Neutrophil (primary cell): ENCODE measurements at regions not wholly inside any gene's neighbourhood (a gene's known extent, or its start where the extent isn't known, plus 50 kb on each side); places are given as distances from the start of the nearest gene placed in this dataset.
"Not testable (repeated sequence)": the region's sequence is repeated elsewhere in the genome, so short reads cannot be mapped to it uniquely, and the experiment has no call there.

Source experiments
- H3K27ac ChIP-seq: fragments of 200-600 bp; sonication (generic); 2 replicates; pipeline ENCODE4 v1.5.1; 2016; ENCODE audit warnings: mild to moderate bottlenecking, moderate library complexity
- H3K27me3 ChIP-seq: fragments of 200-600 bp; sonication (generic); 2 replicates; pipeline ENCODE4 v1.6.0; 2016; ENCODE audit warnings: mild to moderate bottlenecking
- H3K36me3 ChIP-seq: fragments of 200-600 bp; sonication (generic); 2 replicates; pipeline ENCODE4 v1.5.1; 2017
- H3K4me1 ChIP-seq, 2 experiments: fragments of 200-600 bp in 1 of 2; sonication (generic) in 1 of 2; 1 replicate in 1 of 2; 2 replicates in 1 of 2; pipeline versions ENCODE4 v1.5.1 to v1.6.1; 2013 to 2016; ENCODE audit warnings: low read depth in 1 of 2, low read length in 1 of 2, mild to moderate bottlenecking in 1 of 2, moderate library complexity in 1 of 2; ENCODE audit not compliant: control insufficient read depth in 1 of 2, insufficient read depth in 1 of 2
- H3K4me3 ChIP-seq, 2 experiments: fragments of 200-600 bp in 1 of 2; sonication (generic) in 1 of 2; 1 replicate in 1 of 2; 2 replicates in 1 of 2; pipeline ENCODE4 v1.5.1; 2013 to 2016; ENCODE audit warnings: low read depth in 1 of 2, low read length in 1 of 2, mild to moderate bottlenecking in 1 of 2, moderate library complexity in 1 of 2
- H3K9me3 ChIP-seq: fragments of 200-600 bp; sonication (generic); 2 replicates; pipeline ENCODE4 v1.5.1; 2016
- CTCF ChIP-seq: fragments of 200-600 bp; sonication (generic); IDR thresholded peaks from 2 replicates; pipeline ENCODE4 v1.5.1; 2016; ENCODE audit warnings: antibody characterized with exemption

GRCh38 chr3:94627689-94628088 is 564.8 kb downstream of the NSUN3 start:
- Histone ChIP-seq H3K36me3 (no peaks in the 10 kb centered on the region), H3K4me3 (no peak overlapping the region), H3K9me3 (no peaks in the 10 kb centered on the region), H3K27me3 (no peaks in the 10 kb centered on the region), H3K4me1 (no peaks in the 10 kb centered on the region), H3K27ac (no peak overlapping the region)
- no peak for TF ChIP-seq CTCF

- H3K4me1 ChIP-seq: no peaks in the 10 kb centered on the region
- TF ChIP-seq CTCF: no peak
- no peak overlapping the region for H3K27ac ChIP-seq
- H3K27me3 ChIP-seq: no peaks in the 10 kb centered on the region
- H3K9me3 ChIP-seq: no peaks in the 10 kb centered on the region
- H3K36me3 ChIP-seq: no peaks in the 10 kb centered on the region
- no peak overlapping the region for H3K4me3 ChIP-seq
Observed at GRCh38 chr3:94643400-94643799, 580.5 kb downstream of the NSUN3 start.

GRCh38 chr3:94645790-94646189 is 582.9 kb downstream of the NSUN3 start:
- no peaks in the 10 kb centered on the region for H3K9me3 ChIP-seq
- no peak overlapping the region for H3K27ac ChIP-seq
- H3K27me3 ChIP-seq: no peaks in the 10 kb centered on the region
- no peaks in the 10 kb centered on the region for H3K36me3 ChIP-seq
- H3K4me1 ChIP-seq: no peaks in the 10 kb centered on the region
- TF ChIP-seq CTCF: no peak
- no peak overlapping the region for H3K4me3 ChIP-seq

GRCh38 chr3:94647131-94647530 is 584.3 kb downstream of the NSUN3 start:
- no peak overlapping the region for H3K4me3 ChIP-seq
- H3K27me3 ChIP-seq: no peaks in the 10 kb centered on the region
- TF ChIP-seq CTCF: no peak
- H3K27ac ChIP-seq: no peak overlapping the region
- H3K9me3 ChIP-seq: no peaks in the 10 kb centered on the region
- no peaks in the 10 kb centered on the region for H3K4me1 ChIP-seq
- no peaks in the 10 kb centered on the region for H3K36me3 ChIP-seq

GRCh38 chr3:94648270-94649180 is 585.7 kb downstream of the NSUN3 start:
- not testable (repeated sequence) for H3K27ac ChIP-seq, H3K9me3 ChIP-seq, H3K4me3 ChIP-seq, H3K27me3 ChIP-seq, H3K4me1 ChIP-seq, H3K36me3 ChIP-seq

GRCh38 chr3:94654096-94654495 is 591.2 kb downstream of the NSUN3 start:
- Histone ChIP-seq H3K4me3 (no peak overlapping the region), H3K27me3 (no peaks in the 10 kb centered on the region), H3K4me1 (no peaks in the 10 kb centered on the region), H3K27ac (no peak overlapping the region), H3K9me3 (no peaks in the 10 kb centered on the region), H3K36me3 (no peaks in the 10 kb centered on the region)
- TF ChIP-seq CTCF: no peak
